ENCODE measurements at regions not wholly inside any gene's neighbourhood (a gene's known extent, or its start where the extent isn't known, plus 50 kb on each side); places are given as distances from the start of the nearest gene placed in this dataset.

DNA sequence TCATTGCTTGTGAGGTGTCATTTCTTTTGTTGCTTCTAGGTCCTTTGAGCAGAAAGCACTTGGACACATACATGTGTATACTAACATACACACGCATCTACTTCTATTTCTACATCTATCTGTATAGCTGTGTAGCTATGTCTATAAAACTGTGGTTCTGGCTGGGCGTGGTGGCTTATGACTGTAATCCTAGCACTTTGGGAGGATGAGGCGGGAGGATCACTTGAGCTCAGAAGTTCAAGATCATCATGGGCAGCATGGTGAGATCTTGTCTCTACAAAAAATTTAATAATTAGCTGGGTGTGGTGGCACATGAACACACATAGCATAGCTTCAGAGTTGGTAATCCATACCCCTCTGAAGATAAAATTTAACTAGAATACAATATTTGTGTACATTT is 65.0 kb upstream of the MAGI1 start:
- Histone ChIP-seq H3K9me2 (replicated peaks; ENCODE audit: insufficient read depth, low read length) (no peaks in the 10 kb centered on the region), H3K4me2 (ENCODE audit: low read depth, low read length, poor library complexity, severe bottlenecking) (no peak overlapping the region), H3K79me2 (ENCODE audit: insufficient read depth, low read length) (no peaks in the 10 kb centered on the region), H4K20me1 (ENCODE audit: low read depth, low read length) (no peaks in the 10 kb centered on the region), H3K9me3 (ENCODE audit: insufficient read depth, low read length) (no peaks in the 10 kb centered on the region), H3K36me3 (ENCODE audit: low read length) (no peaks in the 10 kb centered on the region), H3K9ac (ENCODE audit: low read length) (no peak overlapping the region), H3F3A (ENCODE audit: insufficient read depth) (no peaks in the 10 kb centered on the region), H2AFZ (ENCODE audit: low read depth, low read length, severe bottlenecking) (no peak overlapping the region), H3K4me3 (ENCODE audit: insufficient read depth, low read length, poor library complexity, severe bottlenecking) (no peak overlapping the region), H3K27me3 (ENCODE audit: low read length) (no peaks in the 10 kb centered on the region), H3K27ac (ENCODE audit: low read depth, low read length) (no peak overlapping the region)
- TF ChIP-seq, protein P1, sequence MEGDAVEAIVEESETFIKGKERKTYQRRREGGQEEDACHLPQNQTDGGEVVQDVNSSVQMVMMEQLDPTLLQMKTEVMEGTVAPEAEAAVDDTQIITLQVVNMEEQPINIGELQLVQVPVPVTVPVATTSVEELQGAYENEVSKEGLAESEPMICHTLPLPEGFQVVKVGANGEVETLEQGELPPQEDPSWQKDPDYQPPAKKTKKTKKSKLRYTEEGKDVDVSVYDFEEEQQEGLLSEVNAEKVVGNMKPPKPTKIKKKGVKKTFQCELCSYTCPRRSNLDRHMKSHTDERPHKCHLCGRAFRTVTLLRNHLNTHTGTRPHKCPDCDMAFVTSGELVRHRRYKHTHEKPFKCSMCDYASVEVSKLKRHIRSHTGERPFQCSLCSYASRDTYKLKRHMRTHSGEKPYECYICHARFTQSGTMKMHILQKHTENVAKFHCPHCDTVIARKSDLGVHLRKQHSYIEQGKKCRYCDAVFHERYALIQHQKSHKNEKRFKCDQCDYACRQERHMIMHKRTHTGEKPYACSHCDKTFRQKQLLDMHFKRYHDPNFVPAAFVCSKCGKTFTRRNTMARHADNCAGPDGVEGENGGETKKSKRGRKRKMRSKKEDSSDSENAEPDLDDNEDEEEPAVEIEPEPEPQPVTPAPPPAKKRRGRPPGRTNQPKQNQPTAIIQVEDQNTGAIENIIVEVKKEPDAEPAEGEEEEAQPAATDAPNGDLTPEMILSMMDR (IDR thresholded peaks at IDR 0.05; ENCODE audit: insufficient read depth, low read length, poor library complexity, severe bottlenecking), result no peak

DNA sequence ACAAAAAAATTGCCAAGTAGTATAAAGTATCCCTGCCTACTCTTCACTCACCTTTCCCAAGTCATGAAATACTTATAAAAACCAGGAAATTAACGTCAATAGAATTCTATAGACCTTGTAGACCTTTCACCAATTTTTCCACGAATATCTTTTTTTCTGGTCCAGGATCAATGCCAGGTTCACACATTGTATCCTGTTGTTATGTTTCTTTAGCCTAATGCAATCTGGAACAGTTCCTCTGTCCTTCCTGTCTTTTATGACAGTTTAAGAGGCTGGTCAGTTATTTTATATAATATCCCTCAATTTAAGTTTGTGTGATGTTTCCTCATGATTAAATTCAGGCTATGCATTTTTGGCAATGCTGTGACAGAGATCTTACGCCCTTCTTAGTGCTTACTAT is 63.2 kb upstream of the MAGI1 start:
- Histone ChIP-seq H3K4me3 (ENCODE audit: insufficient read depth, low read length, poor library complexity, severe bottlenecking) (no peak overlapping the region), H3K9me2 (replicated peaks; ENCODE audit: insufficient read depth, low read length) (no peaks in the 10 kb centered on the region), H4K20me1 (ENCODE audit: low read depth, low read length) (no peaks in the 10 kb centered on the region), H3F3A (ENCODE audit: insufficient read depth) (no peaks in the 10 kb centered on the region), H3K9ac (ENCODE audit: low read length) (no peak overlapping the region), H3K4me2 (ENCODE audit: low read depth, low read length, poor library complexity, severe bottlenecking) (no peak overlapping the region), H2AFZ (ENCODE audit: low read depth, low read length, severe bottlenecking) (no peak overlapping the region), H3K9me3 (ENCODE audit: insufficient read depth, low read length) (no peaks in the 10 kb centered on the region), H3K27me3 (ENCODE audit: low read length) (no peaks in the 10 kb centered on the region), H3K27ac (ENCODE audit: low read depth, low read length) (no peak overlapping the region), H3K36me3 (ENCODE audit: low read length) (no peaks in the 10 kb centered on the region), H3K79me2 (ENCODE audit: insufficient read depth, low read length) (no peaks in the 10 kb centered on the region)
- TF ChIP-seq, protein P1 (IDR thresholded peaks at IDR 0.05; ENCODE audit: insufficient read depth, low read length, poor library complexity, severe bottlenecking), result no peak
- no peak for TF ChIP-seq EZH2phosphoT487 (conservative IDR thresholded peaks at IDR 0.05; ENCODE audit: low read length)

DNA sequence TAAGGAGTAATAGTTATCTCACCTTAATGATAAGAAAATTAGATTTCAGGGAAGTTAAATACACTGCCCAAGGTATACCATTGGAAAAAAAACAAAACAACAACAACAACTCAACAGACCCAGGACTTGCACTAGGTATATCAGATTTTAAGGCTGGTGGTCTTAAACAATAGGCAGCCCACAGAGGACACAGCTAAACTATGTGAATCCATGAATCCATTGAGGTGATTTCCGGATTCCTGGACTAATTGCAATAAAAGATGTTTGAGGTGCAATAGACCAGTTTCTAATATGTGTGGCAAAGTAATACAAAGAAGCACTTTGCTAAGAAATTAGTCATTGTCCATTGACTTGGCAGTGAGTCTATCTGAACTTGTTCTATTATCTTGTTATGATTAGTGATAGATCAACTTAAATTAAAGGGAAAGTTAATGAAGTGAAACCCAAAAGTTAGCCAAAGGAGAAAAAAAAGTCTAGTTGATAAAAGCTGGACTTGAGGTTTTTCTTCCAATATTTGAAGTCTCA is 60.9 kb upstream of the MAGI1 start:
- Histone ChIP-seq H3K79me2 (ENCODE audit: insufficient read depth, low read length) (no peaks in the 10 kb centered on the region), H4K20me1 (ENCODE audit: low read depth, low read length) (no peaks in the 10 kb centered on the region), H3K4me3 (ENCODE audit: insufficient read depth, low read length, poor library complexity, severe bottlenecking) (no peak overlapping the region), H3K4me2 (ENCODE audit: low read depth, low read length, poor library complexity, severe bottlenecking) (no peak overlapping the region), H3K36me3 (ENCODE audit: low read length) (no peaks in the 10 kb centered on the region), H3K9me2 (replicated peaks; ENCODE audit: insufficient read depth, low read length) (no peaks in the 10 kb centered on the region), H3F3A (ENCODE audit: insufficient read depth) (no peaks in the 10 kb centered on the region), H3K27ac (ENCODE audit: low read depth, low read length) (no peak overlapping the region), H3K9me3 (ENCODE audit: insufficient read depth, low read length) (no peaks in the 10 kb centered on the region), H3K27me3 (ENCODE audit: low read length) (no peaks in the 10 kb centered on the region), H2AFZ (ENCODE audit: low read depth, low read length, severe bottlenecking) (no peak overlapping the region), H3K9ac (ENCODE audit: low read length) (no peak overlapping the region)
- TF ChIP-seq, protein P1 (IDR thresholded peaks at IDR 0.05; ENCODE audit: insufficient read depth, low read length, poor library complexity, severe bottlenecking), result no peak
- no peak for TF ChIP-seq EZH2phosphoT487 (conservative IDR thresholded peaks at IDR 0.05; ENCODE audit: low read length)

Measured in SU-DHL-6 (cell line).